CD4-positive, alpha-beta T cell treated with Interferon gamma for 1 hour (primary cell): ENCODE measurements at regions not wholly inside any gene's neighbourhood (a gene's known extent, or its start where the extent isn't known, plus 50 kb on each side); places are given as distances from the start of the nearest gene placed in this dataset.
"Not testable (repeated sequence)": the region's sequence is repeated elsewhere in the genome, so short reads cannot be mapped to it uniquely, and the experiment has no call there.

Source experiments
- DNase-seq: peaks from one replicate; pipeline ENCODE4 v3.0.0-alpha.2; 2020

GRCh38 chr1:232379063-232379434, 250.9 kb downstream of the SIPA1L2 start:
- DNase-seq = no peak

GRCh38 chr1:232378266-232379062, 251.5 kb downstream of the SIPA1L2 start:
- no peak for DNase-seq

- no peak for DNase-seq
Measured at GRCh38 chr1:232377494-232377770, 252.5 kb downstream of the SIPA1L2 start.

- DNase-seq = no peak
Measured at GRCh38 chr1:232376632-232377493, 253.1 kb downstream of the SIPA1L2 start.

GRCh38 chr1:232372841-232373440, 257.0 kb downstream of the SIPA1L2 start:
- no peak for DNase-seq

- no peak for DNase-seq
Measured at GRCh38 chr1:232372431-232372830, 257.5 kb downstream of the SIPA1L2 start.

GRCh38 chr1:232369451-232370296, 260.3 kb downstream of the SIPA1L2 start:
- no peak for DNase-seq

GRCh38 chr1:232368821-232369321, 261.1 kb downstream of the SIPA1L2 start:
- DNase-seq = no peak

GRCh38 chr1:232367293-232367692, 262.6 kb downstream of the SIPA1L2 start:
- no peak for DNase-seq

- DNase-seq = no peak
Measured at GRCh38 chr1:232364654-232365382, 265.1 kb downstream of the SIPA1L2 start.

- DNase-seq = no peak
Measured at GRCh38 chr1:232363008-232363407, 266.9 kb downstream of the SIPA1L2 start.

- DNase-seq = no peak
Measured at GRCh38 chr1:232357416-232357815, 272.5 kb downstream of the SIPA1L2 start.

GRCh38 chr1:232355162-232356006, 274.5 kb downstream of the SIPA1L2 start:
- no peak for DNase-seq

- no peak for DNase-seq
Measured at GRCh38 chr1:232353001-232353400, 276.9 kb downstream of the SIPA1L2 start.

- DNase-seq = no peak
Measured at GRCh38 chr1:232352366-232352765, 277.6 kb downstream of the SIPA1L2 start.

- no peak for DNase-seq
Measured at GRCh38 chr1:232351335-232351734, 278.6 kb downstream of the SIPA1L2 start.

- no peak for DNase-seq
Measured at GRCh38 chr1:232346844-232347243, 283.1 kb downstream of the SIPA1L2 start.

- no peak for DNase-seq
Measured at GRCh38 chr1:232344791-232345399, 285.0 kb downstream of the SIPA1L2 start.

GRCh38 chr1:232344186-232344585, 285.7 kb downstream of the SIPA1L2 start:
- DNase-seq = not testable (repeated sequence)

GRCh38 chr1:232340446-232340845, 289.5 kb downstream of the SIPA1L2 start:
- DNase-seq = no peak

GRCh38 chr1:232339073-232339472, 290.9 kb downstream of the SIPA1L2 start:
- no peak for DNase-seq
